ENCODE measurements at regions not wholly inside any gene's neighbourhood (a gene's known extent, or its start where the extent isn't known, plus 50 kb on each side); places are given as distances from the start of the nearest gene placed in this dataset.
"Not testable (repeated sequence)": the region's sequence is repeated elsewhere in the genome, so short reads cannot be mapped to it uniquely, and the experiment has no call there.

DNA sequence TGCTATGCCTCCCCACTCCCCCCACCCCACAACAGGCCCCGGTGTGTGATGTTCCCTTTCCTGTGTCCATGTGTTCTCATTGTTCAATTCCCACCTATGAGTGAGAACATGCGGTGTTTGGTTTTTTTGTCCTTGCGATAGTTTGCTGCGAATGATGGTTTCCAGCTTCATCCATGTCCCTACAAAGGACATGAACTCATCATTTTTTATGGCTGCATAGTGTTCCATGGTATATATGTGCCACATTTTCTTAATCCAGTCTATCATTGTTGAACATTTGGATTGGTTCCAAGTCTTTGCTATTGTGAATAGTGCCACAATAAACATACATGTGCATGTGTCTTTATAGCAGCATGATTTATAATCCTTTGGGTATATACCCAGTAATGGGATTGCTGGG, 55.3 kb upstream of the GARIN1A start:
- TF ChIP-seq, protein P1, sequence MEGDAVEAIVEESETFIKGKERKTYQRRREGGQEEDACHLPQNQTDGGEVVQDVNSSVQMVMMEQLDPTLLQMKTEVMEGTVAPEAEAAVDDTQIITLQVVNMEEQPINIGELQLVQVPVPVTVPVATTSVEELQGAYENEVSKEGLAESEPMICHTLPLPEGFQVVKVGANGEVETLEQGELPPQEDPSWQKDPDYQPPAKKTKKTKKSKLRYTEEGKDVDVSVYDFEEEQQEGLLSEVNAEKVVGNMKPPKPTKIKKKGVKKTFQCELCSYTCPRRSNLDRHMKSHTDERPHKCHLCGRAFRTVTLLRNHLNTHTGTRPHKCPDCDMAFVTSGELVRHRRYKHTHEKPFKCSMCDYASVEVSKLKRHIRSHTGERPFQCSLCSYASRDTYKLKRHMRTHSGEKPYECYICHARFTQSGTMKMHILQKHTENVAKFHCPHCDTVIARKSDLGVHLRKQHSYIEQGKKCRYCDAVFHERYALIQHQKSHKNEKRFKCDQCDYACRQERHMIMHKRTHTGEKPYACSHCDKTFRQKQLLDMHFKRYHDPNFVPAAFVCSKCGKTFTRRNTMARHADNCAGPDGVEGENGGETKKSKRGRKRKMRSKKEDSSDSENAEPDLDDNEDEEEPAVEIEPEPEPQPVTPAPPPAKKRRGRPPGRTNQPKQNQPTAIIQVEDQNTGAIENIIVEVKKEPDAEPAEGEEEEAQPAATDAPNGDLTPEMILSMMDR (conservative IDR thresholded peaks at IDR 0.05; ENCODE audit: low read length) = not testable (repeated sequence)
- TF ChIP-seq EZH2phosphoT487 (IDR thresholded peaks at IDR 0.05; ENCODE audit: borderline replicate concordance, low read depth, low read length) = not testable (repeated sequence)

Data from OCI-LY7 (cell line).